HepG2 (cell line): ENCODE measurements at regions not wholly inside any gene's neighbourhood (a gene's known extent, or its start where the extent isn't known, plus 50 kb on each side); places are given as distances from the start of the nearest gene placed in this dataset.

Source experiments
- CBFB ChIP-seq: sonication (generic); formaldehyde crosslinking; IDR thresholded peaks from 2 replicates; pipeline ENCODE4 v1.4.0; 2020; ENCODE audit warnings: missing genetic modification reagents
- MAFG ChIP-seq: sonication (generic); formaldehyde crosslinking; IDR thresholded peaks from 2 replicates; pipeline ENCODE4 v1.5.1; 2020; ENCODE audit warnings: mild to moderate bottlenecking, missing genetic modification reagents
- NR2F6 ChIP-seq, 2 experiments: IDR thresholded peaks; 2 replicates each; pipeline ENCODE4 v1.6.1; 2016; ENCODE audit warnings: antibody characterized with exemption in 1 of 2, mild to moderate bottlenecking in 1 of 2
- ZBTB38 ChIP-seq: sonication (generic); formaldehyde crosslinking; IDR thresholded peaks from 2 replicates; pipeline ENCODE4 v1.5.1; 2020; ENCODE audit warnings: mild to moderate bottlenecking, missing genetic modification reagents
- ZFP62 ChIP-seq: sonication (generic); formaldehyde crosslinking; IDR thresholded peaks from 2 replicates; pipeline ENCODE4 v1.4.0; 2020; ENCODE audit warnings: missing genetic modification reagents
- ZNF550 ChIP-seq: sonication (generic); formaldehyde crosslinking; IDR thresholded peaks from 2 replicates; pipeline ENCODE4 v1.4.0; 2020; ENCODE audit warnings: mild to moderate bottlenecking, missing genetic modification reagents, borderline replicate concordance
- TF ChIP-seq, protein P1 (sequence below): sonication (generic); formaldehyde crosslinking; IDR thresholded peaks from 2 replicates; pipeline ENCODE4 v1.4.0; 2020; ENCODE audit warnings: missing genetic modification reagents
- TF ChIP-seq, protein P2 (sequence below): sonication (generic); formaldehyde crosslinking; IDR thresholded peaks from 2 replicates; pipeline ENCODE4 v1.4.0; 2020; ENCODE audit warnings: mild to moderate bottlenecking, missing genetic modification reagents

DNA sequence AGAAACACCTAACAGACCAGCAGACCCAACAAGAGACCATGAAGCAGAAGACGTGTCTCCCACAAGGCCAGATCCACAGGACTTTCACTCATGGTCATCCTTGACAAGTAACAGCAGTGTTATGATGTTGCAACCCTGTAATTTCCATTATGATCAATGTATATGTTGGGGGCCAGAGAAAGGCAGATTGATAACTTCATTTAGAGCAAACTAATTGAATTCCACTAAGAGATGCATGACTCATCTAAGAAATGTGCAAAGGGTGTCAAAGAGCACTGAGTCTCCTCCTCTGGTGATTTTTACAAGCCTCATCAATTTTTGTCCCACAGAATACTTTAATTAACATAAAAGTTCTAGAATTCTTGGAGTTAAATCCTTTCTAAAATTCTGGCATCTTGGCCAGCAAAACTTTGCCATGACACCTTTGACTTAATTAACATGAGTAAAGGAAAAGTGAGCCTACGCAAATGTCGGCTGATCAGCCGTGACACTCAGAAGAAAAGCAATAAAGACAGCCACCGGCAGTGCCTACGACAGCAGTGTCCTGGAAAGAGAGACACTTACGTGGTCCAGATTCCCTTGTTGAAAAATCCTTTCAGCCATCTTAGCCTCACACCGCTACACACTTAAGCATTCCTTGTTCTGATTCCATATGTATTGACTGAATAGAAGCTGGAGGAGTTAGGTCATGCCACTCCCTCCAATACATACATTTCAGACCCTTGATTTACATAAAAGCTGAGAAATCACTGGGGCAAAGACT, 370.2 kb upstream of the CCDC196 start (continued):
- TF ChIP-seq, protein P1, sequence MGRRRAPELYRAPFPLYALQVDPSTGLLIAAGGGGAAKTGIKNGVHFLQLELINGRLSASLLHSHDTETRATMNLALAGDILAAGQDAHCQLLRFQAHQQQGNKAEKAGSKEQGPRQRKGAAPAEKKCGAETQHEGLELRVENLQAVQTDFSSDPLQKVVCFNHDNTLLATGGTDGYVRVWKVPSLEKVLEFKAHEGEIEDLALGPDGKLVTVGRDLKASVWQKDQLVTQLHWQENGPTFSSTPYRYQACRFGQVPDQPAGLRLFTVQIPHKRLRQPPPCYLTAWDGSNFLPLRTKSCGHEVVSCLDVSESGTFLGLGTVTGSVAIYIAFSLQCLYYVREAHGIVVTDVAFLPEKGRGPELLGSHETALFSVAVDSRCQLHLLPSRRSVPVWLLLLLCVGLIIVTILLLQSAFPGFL (CRISPR knock-in tag), result no peak
- TF ChIP-seq, protein P2, sequence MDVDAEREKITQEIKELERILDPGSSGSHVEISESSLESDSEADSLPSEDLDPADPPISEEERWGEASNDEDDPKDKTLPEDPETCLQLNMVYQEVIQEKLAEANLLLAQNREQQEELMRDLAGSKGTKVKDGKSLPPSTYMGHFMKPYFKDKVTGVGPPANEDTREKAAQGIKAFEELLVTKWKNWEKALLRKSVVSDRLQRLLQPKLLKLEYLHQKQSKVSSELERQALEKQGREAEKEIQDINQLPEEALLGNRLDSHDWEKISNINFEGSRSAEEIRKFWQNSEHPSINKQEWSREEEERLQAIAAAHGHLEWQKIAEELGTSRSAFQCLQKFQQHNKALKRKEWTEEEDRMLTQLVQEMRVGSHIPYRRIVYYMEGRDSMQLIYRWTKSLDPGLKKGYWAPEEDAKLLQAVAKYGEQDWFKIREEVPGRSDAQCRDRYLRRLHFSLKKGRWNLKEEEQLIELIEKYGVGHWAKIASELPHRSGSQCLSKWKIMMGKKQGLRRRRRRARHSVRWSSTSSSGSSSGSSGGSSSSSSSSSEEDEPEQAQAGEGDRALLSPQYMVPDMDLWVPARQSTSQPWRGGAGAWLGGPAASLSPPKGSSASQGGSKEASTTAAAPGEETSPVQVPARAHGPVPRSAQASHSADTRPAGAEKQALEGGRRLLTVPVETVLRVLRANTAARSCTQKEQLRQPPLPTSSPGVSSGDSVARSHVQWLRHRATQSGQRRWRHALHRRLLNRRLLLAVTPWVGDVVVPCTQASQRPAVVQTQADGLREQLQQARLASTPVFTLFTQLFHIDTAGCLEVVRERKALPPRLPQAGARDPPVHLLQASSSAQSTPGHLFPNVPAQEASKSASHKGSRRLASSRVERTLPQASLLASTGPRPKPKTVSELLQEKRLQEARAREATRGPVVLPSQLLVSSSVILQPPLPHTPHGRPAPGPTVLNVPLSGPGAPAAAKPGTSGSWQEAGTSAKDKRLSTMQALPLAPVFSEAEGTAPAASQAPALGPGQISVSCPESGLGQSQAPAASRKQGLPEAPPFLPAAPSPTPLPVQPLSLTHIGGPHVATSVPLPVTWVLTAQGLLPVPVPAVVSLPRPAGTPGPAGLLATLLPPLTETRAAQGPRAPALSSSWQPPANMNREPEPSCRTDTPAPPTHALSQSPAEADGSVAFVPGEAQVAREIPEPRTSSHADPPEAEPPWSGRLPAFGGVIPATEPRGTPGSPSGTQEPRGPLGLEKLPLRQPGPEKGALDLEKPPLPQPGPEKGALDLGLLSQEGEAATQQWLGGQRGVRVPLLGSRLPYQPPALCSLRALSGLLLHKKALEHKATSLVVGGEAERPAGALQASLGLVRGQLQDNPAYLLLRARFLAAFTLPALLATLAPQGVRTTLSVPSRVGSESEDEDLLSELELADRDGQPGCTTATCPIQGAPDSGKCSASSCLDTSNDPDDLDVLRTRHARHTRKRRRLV (CRISPR knock-in tag), result no peak
- TF ChIP-seq MAFG (CRISPR knock-in tag) (no peak), ZNF550 (CRISPR knock-in tag) (no peak), ZBTB38 (no peak), NR2F6 (IDR thresholded peaks at IDR 0.05) (no peak), NR2F6 (CRISPR knock-in tag; IDR thresholded peaks at IDR 0.05) (no peak), CBFB (CRISPR knock-in tag) (no peak), ZFP62 (no peak)
